Type B pancreatic cell (in vitro differentiated cells): ENCODE measurements at regions not wholly inside any gene's neighbourhood (a gene's known extent, or its start where the extent isn't known, plus 50 kb on each side); places are given as distances from the start of the nearest gene placed in this dataset.

Source experiments
- DNase-seq: peaks from one replicate; pipeline ENCODE4 v3.0.0; 2021; ENCODE audit warnings: mixed read lengths; ENCODE audit not compliant: unreplicated experiment; ENCODE audit errors: extremely low spot score
- H3K27ac Mint-ChIP-seq: 2 replicates; pipeline ENCODE4 v1.8.0; 2021; ENCODE audit warnings: mild to moderate bottlenecking, mixed read lengths
- H3K27me3 Mint-ChIP-seq: 2 replicates; pipeline ENCODE4 v1.8.0; 2021; ENCODE audit warnings: mixed read lengths
- H3K36me3 Mint-ChIP-seq: 2 replicates; pipeline ENCODE4 v1.8.0; 2021; ENCODE audit warnings: mixed read lengths
- H3K4me1 Mint-ChIP-seq: one replicate; pipeline ENCODE4 v1.8.0; 2021; ENCODE audit warnings: mixed read lengths; ENCODE audit not compliant: unreplicated experiment
- H3K4me3 Mint-ChIP-seq: 2 replicates; pipeline ENCODE4 v1.8.0; 2021; ENCODE audit warnings: mild to moderate bottlenecking, mixed read lengths
- H3K9me3 Mint-ChIP-seq: 2 replicates; pipeline ENCODE4 v1.8.0; 2021; ENCODE audit warnings: mixed read lengths
- TF ChIP-seq, protein P1 (sequence below): fragments of 200-600 bp; sonication (generic); conservative IDR thresholded peaks from 2 replicates; pipeline ENCODE4 v1.5.0; 2021; ENCODE audit warnings: antibody characterized with exemption, mild to moderate bottlenecking

GRCh38 chr14:84566109-84566508 lies 963.8 kb upstream of the FLRT2 start:
- H3K36me3 Mint-ChIP-seq = no peaks in the 10 kb centered on the region
- DNase-seq = no peak
- no peak overlapping the region for H3K4me3 Mint-ChIP-seq
- no peaks in the 10 kb centered on the region for H3K4me1 Mint-ChIP-seq
- TF ChIP-seq, protein P1, sequence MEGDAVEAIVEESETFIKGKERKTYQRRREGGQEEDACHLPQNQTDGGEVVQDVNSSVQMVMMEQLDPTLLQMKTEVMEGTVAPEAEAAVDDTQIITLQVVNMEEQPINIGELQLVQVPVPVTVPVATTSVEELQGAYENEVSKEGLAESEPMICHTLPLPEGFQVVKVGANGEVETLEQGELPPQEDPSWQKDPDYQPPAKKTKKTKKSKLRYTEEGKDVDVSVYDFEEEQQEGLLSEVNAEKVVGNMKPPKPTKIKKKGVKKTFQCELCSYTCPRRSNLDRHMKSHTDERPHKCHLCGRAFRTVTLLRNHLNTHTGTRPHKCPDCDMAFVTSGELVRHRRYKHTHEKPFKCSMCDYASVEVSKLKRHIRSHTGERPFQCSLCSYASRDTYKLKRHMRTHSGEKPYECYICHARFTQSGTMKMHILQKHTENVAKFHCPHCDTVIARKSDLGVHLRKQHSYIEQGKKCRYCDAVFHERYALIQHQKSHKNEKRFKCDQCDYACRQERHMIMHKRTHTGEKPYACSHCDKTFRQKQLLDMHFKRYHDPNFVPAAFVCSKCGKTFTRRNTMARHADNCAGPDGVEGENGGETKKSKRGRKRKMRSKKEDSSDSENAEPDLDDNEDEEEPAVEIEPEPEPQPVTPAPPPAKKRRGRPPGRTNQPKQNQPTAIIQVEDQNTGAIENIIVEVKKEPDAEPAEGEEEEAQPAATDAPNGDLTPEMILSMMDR = no peak
- no peaks in the 10 kb centered on the region for H3K9me3 Mint-ChIP-seq
- H3K27me3 Mint-ChIP-seq = no peaks in the 10 kb centered on the region
- no peak overlapping the region for H3K27ac Mint-ChIP-seq

GRCh38 chr14:84575681-84576080 lies 954.3 kb upstream of the FLRT2 start:
- H3K4me1 Mint-ChIP-seq = no peaks in the 10 kb centered on the region
- H3K36me3 Mint-ChIP-seq = no peaks in the 10 kb centered on the region
- DNase-seq = no peak
- no peaks in the 10 kb centered on the region for H3K9me3 Mint-ChIP-seq
- H3K27me3 Mint-ChIP-seq = no peaks in the 10 kb centered on the region
- TF ChIP-seq, protein P1 = no peak
- no peak overlapping the region for H3K4me3 Mint-ChIP-seq
- no peak overlapping the region for H3K27ac Mint-ChIP-seq

GRCh38 chr14:84579292-84579691 lies 950.7 kb upstream of the FLRT2 start:
- H3K27ac Mint-ChIP-seq = no peak overlapping the region
- H3K4me3 Mint-ChIP-seq = no peak overlapping the region
- no peak for DNase-seq
- no peaks in the 10 kb centered on the region for H3K36me3 Mint-ChIP-seq
- no peaks in the 10 kb centered on the region for H3K9me3 Mint-ChIP-seq
- TF ChIP-seq, protein P1 = no peak
- no peaks in the 10 kb centered on the region for H3K4me1 Mint-ChIP-seq
- no peaks in the 10 kb centered on the region for H3K27me3 Mint-ChIP-seq

GRCh38 chr14:84581041-84581440 lies 948.9 kb upstream of the FLRT2 start:
- H3K27ac Mint-ChIP-seq = no peak overlapping the region

GRCh38 chr14:84584511-84584910 lies 945.4 kb upstream of the FLRT2 start:
- Mint-ChIP-seq H3K27ac (no peak overlapping the region), H3K4me1 (no peaks in the 10 kb centered on the region), H3K36me3 (no peaks in the 10 kb centered on the region), H3K4me3 (no peak overlapping the region), H3K9me3 (no peaks in the 10 kb centered on the region), H3K27me3 (no peaks in the 10 kb centered on the region)
- no peak for DNase-seq
- TF ChIP-seq, protein P1 = no peak

More at GRCh38 chr14:84581041-84581440, 948.9 kb upstream of the FLRT2 start:
- Mint-ChIP-seq H3K9me3 (no peaks in the 10 kb centered on the region), H3K27me3 (no peaks in the 10 kb centered on the region), H3K4me3 (no peak overlapping the region), H3K36me3 (no peaks in the 10 kb centered on the region), H3K4me1 (no peaks in the 10 kb centered on the region)
- no peak for DNase-seq
- TF ChIP-seq, protein P1 = no peak

DNA sequence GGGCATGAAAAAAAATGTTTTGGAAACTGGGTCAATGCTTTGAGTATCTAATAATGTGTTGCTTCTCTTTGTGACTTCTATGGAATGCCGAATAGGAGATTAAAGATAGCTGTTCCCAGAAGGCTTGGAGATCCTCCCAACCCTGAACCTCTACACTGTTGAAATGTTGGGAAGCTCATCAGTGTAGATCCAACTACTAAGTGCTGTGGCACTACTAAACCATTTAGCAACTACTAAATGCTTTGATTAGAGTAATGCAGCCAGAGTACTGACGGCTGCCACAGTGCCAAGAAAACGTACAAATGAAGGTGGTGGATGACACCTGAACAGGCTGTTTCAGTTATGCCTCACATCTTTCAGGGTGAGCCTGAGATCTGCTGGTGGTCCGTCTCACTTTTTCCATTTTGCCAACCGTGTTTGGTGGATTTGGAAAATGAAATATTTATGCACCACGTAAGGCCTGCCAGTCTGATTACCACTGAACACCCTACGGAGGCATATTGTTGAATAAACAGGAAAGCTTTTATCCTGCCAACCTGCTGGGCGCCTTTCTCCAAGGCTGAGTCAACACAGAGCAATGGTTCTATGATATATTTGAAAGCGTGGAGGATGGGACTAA lies 938.0 kb upstream of the FLRT2 start:
- Mint-ChIP-seq H3K27me3 (no peaks in the 10 kb centered on the region), H3K9me3 (no peaks in the 10 kb centered on the region), H3K36me3 (no peaks in the 10 kb centered on the region), H3K27ac (no peak overlapping the region), H3K4me1 (no peaks in the 10 kb centered on the region), H3K4me3 (no peak overlapping the region)
- no peak for DNase-seq
- TF ChIP-seq, protein P1 = no peak
